ENCODE measurements at regions not wholly inside any gene's neighbourhood (a gene's known extent, or its start where the extent isn't known, plus 50 kb on each side); places are given as distances from the start of the nearest gene placed in this dataset.
A peak's percentile ranks its signal among the peaks of the same experiment; 100 is the strongest.
"Not testable (repeated sequence)": the region's sequence is repeated elsewhere in the genome, so short reads cannot be mapped to it uniquely, and the experiment has no call there.

GRCh38 chr10:8312781-8313180, 258.3 kb downstream of the GATA3 start:
- no peak for DNase-seq

DNA sequence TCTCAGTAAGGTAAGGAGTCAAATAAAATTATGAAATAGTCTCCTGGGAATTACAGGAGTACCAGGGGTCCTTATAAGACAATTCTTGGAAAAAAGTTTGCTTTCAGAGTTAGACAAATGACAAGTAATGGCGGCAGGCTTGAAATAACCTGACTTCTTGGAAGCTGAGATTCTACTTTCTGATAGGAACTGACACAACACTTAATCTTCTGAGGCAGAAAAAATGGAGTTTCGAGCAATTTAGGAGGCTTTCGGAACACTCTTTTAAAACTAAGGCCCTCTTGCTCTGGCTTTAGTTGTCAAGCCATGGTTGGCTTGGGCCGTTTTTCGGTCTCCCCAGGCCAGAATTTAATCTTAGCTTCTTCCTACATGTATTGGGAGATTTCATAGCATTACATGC, 260.0 kb downstream of the GATA3 start:
- no peak for DNase-seq

DNA sequence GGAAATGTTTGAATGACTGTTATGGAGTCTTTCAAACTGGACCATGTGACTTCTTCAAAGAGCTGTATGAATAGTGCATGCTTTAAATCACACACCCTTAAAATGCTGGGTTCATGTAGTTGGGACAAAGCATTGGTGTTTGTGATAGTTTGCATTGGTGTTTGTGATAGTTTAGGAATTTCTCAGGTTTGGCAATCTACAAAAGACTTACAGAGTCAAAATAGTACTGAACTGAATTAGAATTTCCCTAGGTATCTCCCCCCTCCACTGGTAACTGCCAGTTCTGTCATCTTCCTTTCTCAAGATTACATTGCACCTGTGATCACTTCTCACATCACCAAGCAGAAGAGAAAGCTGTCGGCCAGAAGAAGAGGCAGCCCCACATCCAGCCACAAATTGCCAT, 261.1 kb downstream of the GATA3 start:
- peak in 1 of 5 donors; percentile 40 for DNase-seq

- no peak for DNase-seq
Measured at GRCh38 chr10:8316284-8316683, 261.8 kb downstream of the GATA3 start.

DNA sequence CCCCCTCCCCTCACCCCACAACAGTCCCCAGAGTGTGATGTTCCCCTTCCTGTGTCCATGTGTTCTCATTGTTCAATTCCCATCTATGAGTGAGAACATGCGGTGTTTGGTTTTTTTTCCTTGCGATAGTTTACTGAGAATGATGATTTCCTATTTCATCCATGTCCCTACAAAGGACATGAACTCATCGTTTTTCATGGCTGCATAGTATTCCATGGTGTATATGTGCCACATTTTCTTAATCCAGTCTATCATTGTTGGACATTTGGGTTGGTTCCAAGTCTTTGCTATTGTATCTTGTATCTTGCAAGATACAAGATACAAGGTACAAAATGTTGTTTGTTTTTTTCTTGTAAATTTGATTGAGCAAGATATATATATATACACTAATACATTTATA, 263.9 kb downstream of the GATA3 start:
- not testable (repeated sequence) for DNase-seq

GRCh38 chr10:8318956-8319355, 264.5 kb downstream of the GATA3 start:
- no peak for DNase-seq

- DNase-seq: no peak
Measured at GRCh38 chr10:8319704-8320103, 265.2 kb downstream of the GATA3 start.

DNA sequence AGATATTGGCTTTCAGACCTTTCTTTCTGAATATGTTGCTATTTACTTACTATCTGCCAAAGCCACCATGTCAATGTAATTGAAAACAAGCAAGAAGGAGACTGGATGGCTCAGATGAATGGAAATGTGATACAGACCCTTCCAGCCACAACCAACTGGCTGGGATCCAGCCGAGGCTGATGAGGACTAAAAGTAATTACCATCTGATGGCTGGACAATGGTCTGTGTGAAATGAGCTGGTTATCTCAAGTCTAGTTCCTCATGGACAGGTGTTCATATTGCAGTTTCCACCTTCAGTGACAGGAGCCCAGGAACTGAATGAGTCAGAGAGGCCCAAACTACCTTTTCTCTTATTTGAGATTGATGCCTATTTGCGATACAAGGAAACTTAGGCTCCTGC, 267.5 kb downstream of the GATA3 start:
- DNase-seq: no peak

DNA sequence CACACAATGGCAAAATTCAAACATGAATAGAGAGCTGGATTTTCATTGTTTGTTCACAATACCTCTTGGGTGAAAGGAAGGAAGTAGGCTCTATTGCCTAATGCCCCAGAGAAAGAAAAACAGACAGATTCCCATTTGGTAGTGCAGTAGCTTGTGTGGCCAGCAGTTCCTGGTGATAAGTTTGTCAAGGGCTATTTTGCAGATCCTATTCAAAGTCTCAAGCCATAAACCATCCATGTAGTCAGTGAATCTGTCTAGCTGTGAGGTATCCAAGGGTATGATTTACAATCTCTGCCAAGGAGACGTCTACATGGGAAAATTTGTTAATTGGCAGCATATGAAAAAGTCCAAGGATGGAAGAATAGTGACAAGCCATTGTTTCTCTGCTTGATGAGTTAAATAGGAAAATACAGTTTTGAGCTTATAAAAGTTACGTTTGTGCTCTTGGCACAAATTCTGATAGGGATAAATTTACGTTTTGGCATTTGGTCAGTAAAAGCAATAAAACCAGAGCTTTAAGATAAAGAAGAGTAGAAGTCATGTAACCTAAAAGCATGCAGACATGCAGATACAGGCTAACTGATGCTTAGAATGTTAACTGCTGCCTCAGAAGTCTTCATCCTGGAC, 269.1 kb downstream of the GATA3 start:
- DNase-seq: no peak

GRCh38 chr10:8325024-8325980, 270.8 kb downstream of the GATA3 start:
- peak in 1 of 5 donors; percentile 68 for DNase-seq

GRCh38 chr10:8326396-8327139, 272.1 kb downstream of the GATA3 start:
- DNase-seq: no peak

DNA sequence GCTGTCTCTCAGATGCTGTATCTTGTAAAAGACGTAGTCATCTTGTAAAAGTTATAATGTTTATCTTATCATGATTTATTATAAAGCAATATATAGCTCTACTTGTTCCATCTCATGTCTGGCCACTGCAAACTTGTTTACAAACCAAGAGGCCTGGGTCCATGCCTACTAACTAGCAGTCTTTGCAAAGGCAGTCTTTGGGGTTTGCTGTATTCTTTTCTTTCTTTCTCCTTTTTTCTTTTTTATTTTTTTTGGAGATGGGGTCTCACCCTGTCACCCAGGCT, 272.6 kb downstream of the GATA3 start:
- no peak for DNase-seq

DNA sequence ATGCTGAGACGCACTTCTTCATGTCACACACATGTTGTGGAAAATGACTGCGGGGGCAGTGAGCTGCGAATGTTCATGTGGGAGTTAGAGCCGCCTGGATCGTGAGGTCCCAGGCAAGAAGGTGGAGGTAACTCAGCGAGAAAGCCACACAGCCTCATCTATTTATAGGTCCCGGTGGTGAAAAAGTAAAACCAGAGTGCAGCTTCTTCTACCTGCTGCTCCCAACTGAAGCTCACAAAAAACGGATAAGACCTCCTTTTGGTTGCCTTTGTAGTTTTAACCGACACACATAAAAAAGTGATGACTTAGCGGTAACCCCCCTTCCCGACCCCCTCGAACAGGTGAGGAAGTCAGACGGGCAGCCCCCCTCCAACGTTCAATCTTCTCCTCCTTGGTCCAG, 276.9 kb downstream of the GATA3 start:
- DNase-seq: peak in 4 of 5 donors; percentile 13 to 38 (median 16)

GRCh38 chr10:8331896-8332729, 277.6 kb downstream of the GATA3 start:
- peak; percentile 79 to 98 (median 84) for DNase-seq

- no peak for DNase-seq
Measured at GRCh38 chr10:8332730-8333111, 278.2 kb downstream of the GATA3 start.

- no peak for DNase-seq
Measured at GRCh38 chr10:8334631-8335030, 280.1 kb downstream of the GATA3 start.

GRCh38 chr10:8336629-8337331, 282.3 kb downstream of the GATA3 start:
- no peak for DNase-seq

DNA sequence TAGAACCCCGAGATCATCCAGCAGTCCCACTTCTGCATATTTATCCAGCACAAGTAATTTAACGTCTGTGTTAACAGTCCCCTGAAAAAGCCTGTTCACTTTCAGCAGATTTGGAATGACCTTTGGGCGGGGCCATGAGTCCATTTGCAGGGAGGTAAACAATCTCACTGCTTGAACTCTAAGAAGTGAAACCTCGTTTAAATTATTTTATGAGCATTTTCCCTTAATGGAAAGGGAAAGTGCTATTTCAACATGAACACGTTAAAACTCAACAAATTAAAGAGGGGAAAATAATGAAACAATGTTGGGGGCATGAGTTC, 282.8 kb downstream of the GATA3 start:
- DNase-seq: no peak

DNA sequence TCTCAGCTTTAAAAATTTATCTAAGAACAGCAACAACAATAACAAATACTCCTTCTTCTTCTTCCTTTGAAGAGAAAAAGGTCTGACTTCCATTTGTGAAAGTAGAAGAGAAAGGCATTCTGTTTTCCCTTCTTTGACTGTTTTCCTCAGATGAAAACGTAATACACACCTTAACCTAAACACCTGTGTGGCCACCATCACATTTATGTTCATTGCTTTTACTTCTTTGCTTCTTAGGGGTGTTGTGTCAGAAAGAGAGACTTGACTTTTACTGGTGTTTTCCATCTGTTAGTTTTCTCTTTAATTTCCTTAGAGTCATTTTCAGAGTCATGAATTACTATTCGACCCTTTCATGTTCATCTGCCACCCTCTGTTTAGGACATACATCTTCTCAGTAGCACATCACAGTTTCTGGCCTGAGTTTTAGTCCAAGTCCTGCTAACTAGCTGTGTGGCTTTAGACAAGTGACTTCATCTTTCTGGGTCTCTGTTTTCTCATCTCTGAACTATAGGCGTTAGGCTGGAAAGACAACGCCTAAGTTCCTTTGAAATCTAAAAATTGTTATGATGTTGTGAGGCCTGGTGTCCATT, 283.8 kb downstream of the GATA3 start:
- DNase-seq: peak in 1 of 5 donors; percentile 57

- no peak for DNase-seq
Measured at GRCh38 chr10:8344756-8345155, 290.3 kb downstream of the GATA3 start.

GRCh38 chr10:8346861-8347260, 292.4 kb downstream of the GATA3 start:
- no peak for DNase-seq

DNA sequence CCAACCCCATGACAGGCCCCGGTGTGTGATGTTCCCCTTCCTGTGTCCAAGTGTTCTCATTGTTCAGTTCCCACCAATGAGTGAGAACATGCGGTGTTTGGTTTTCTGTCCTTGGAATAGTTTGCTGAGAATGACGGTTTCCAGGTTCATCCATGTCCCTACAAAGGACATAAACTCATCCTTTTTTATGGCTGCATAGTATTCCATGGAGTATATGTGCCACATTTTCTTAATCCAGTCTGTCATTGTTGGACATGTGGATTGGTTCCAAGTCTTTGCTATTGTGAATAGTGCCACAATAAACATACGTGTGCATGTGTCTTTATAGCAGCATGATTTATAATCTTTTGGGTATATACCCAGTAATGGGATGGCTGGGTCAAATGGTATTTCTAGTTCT, 293.1 kb downstream of the GATA3 start:
- not testable (repeated sequence) for DNase-seq

Measured in T-helper 1 cell (primary cell).